Loucy (cell line): ENCODE measurements at regions not wholly inside any gene's neighbourhood (a gene's known extent, or its start where the extent isn't known, plus 50 kb on each side); places are given as distances from the start of the nearest gene placed in this dataset.

Experiments
- H2AFZ ChIP-seq: fragments of 200-600 bp; sonication (generic); 2 replicates; pipeline ENCODE4 v1.6.0; 2016; ENCODE audit warnings: antibody characterized with exemption, mild to moderate bottlenecking, low read length, moderate library complexity
- H3F3A ChIP-seq: fragments of 200-600 bp; 2 replicates; pipeline ENCODE4 v1.6.0; 2016; ENCODE audit warnings: antibody characterized with exemption, low read depth, mild to moderate bottlenecking
- H3K27me3 ChIP-seq: fragments of 200-600 bp; sonication (generic); 2 replicates; pipeline ENCODE4 v1.6.1; 2014; ENCODE audit warnings: low read length, mild to moderate bottlenecking; ENCODE audit not compliant: insufficient read depth, poor library complexity, severe bottlenecking
- H3K36me3 ChIP-seq: fragments of 200-600 bp; sonication (generic); 2 replicates; pipeline ENCODE4 v1.6.1; 2016; ENCODE audit warnings: low read length; ENCODE audit not compliant: insufficient read depth
- H3K4me1 ChIP-seq: fragments of 200-600 bp; sonication (generic); 2 replicates; pipeline ENCODE4 v1.5.1; 2014; ENCODE audit warnings: low read length, mild to moderate bottlenecking; ENCODE audit not compliant: insufficient read depth, poor library complexity, severe bottlenecking
- H3K4me2 ChIP-seq: fragments of 200-600 bp; sonication (generic); 2 replicates; pipeline ENCODE4 v1.6.0; 2014; ENCODE audit warnings: antibody characterized with exemption, low read length, low read depth, mild to moderate bottlenecking; ENCODE audit not compliant: poor library complexity, severe bottlenecking
- H3K4me3 ChIP-seq: fragments of 200-600 bp; sonication (generic); 2 replicates; pipeline ENCODE4 v1.5.1; 2014; ENCODE audit warnings: low read length, mild to moderate bottlenecking, mixed read lengths; ENCODE audit not compliant: poor library complexity, severe bottlenecking
- H3K79me2 ChIP-seq: fragments of 200-600 bp; sonication (generic); 2 replicates; pipeline ENCODE4 v1.6.1; 2014; ENCODE audit warnings: low read length; ENCODE audit not compliant: insufficient read depth
- H3K9ac ChIP-seq: fragments of 200-600 bp; sonication (generic); 2 replicates; pipeline ENCODE4 v1.6.0; 2014; ENCODE audit warnings: mild to moderate bottlenecking, low read depth, low read length, moderate library complexity; ENCODE audit not compliant: poor library complexity, severe bottlenecking
- H3K9me2 ChIP-seq: fragments of 200-600 bp; sonication (generic); replicated peaks from 2 replicates; pipeline ENCODE4 v1.6.1; 2016; ENCODE audit warnings: low read depth, low read length, mixed read lengths
- H3K9me3 ChIP-seq: fragments of 200-600 bp; sonication (generic); 2 replicates; pipeline ENCODE4 v1.6.1; 2014; ENCODE audit warnings: mild to moderate bottlenecking, antibody characterized with exemption, low read length, low read depth; ENCODE audit not compliant: insufficient read depth
- H4K20me1 ChIP-seq: fragments of 200-600 bp; sonication (generic); 2 replicates; pipeline ENCODE4 v1.6.0; 2014; ENCODE audit warnings: antibody characterized with exemption, low read length, mild to moderate bottlenecking; ENCODE audit not compliant: insufficient read depth, poor library complexity, severe bottlenecking
- EZH2phosphoT487 ChIP-seq: fragments of 200-600 bp; IDR thresholded peaks from 2 replicates; pipeline ENCODE4 v1.6.1; 2018; ENCODE audit warnings: antibody characterized with exemption, mild to moderate bottlenecking, moderate library complexity, borderline replicate concordance
- TF ChIP-seq, protein P1 (sequence below): fragments of 200-600 bp; sonication (generic); conservative IDR thresholded peaks from 2 replicates; pipeline ENCODE4 v1.5.1; 2014; ENCODE audit warnings: mild to moderate bottlenecking, antibody characterized with exemption, low read length

DNA sequence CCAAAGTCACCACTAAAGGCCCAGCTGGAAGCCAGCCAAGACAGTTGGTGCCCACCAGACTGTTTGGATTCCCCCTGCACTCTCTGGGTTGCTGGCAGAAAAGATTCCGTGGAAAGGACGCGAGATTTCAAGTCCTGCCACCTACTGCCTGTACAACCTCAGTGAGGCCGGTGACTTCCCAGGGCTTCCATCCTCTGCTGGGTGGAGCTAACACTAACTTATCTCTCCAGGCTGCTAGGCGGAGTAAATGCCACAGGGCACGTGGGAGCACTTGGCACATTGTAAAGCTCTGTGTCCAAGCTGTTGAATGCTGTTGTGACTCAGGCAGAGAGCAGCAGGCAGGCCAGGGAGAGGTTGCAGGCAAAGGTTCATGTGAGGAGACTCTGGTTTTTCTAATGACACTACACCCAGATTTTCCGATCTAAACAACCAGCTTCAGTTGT lies 50.9 kb upstream of the CDON start:
- no peaks in the 10 kb centered on the region for H3K9me2 ChIP-seq
- no peaks in the 10 kb centered on the region for H4K20me1 ChIP-seq
- no peaks in the 10 kb centered on the region for H3F3A ChIP-seq
- no peak for TF ChIP-seq EZH2phosphoT487
- TF ChIP-seq, protein P1, sequence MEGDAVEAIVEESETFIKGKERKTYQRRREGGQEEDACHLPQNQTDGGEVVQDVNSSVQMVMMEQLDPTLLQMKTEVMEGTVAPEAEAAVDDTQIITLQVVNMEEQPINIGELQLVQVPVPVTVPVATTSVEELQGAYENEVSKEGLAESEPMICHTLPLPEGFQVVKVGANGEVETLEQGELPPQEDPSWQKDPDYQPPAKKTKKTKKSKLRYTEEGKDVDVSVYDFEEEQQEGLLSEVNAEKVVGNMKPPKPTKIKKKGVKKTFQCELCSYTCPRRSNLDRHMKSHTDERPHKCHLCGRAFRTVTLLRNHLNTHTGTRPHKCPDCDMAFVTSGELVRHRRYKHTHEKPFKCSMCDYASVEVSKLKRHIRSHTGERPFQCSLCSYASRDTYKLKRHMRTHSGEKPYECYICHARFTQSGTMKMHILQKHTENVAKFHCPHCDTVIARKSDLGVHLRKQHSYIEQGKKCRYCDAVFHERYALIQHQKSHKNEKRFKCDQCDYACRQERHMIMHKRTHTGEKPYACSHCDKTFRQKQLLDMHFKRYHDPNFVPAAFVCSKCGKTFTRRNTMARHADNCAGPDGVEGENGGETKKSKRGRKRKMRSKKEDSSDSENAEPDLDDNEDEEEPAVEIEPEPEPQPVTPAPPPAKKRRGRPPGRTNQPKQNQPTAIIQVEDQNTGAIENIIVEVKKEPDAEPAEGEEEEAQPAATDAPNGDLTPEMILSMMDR = no peak
- H3K36me3 ChIP-seq = no peaks in the 10 kb centered on the region
- no peaks in the 10 kb centered on the region for H3K79me2 ChIP-seq
- no peak overlapping the region for H3K4me2 ChIP-seq
- no peak overlapping the region for H3K9ac ChIP-seq
- H3K27me3 ChIP-seq = no peaks in the 10 kb centered on the region
- H3K4me1 ChIP-seq = peaks cover 7% of the 10 kb centered on the region
- no peak overlapping the region for H2AFZ ChIP-seq
- H3K9me3 ChIP-seq = no peaks in the 10 kb centered on the region
- no peak overlapping the region for H3K4me3 ChIP-seq

DNA sequence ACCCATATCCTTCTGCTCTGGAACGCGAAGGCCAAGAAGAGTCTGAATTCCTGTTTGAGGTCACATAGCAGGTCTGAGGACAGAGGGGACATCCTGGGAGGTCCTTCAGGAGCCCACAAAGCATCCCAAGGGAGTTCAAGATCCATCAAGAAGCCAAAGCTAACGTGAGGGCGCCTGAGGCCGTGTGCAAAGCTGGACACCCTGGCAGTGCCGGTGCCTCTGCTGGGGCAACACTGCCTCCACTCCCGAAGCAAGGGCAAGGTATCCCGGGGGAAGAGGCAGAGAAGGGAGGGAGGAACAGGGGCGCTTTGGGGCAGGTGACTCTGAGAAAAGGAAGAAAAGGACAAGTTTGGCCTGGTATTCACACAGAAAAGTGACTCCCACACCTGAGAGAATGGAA lies 50.3 kb upstream of the CDON start:
- Histone ChIP-seq H3K9me2 (no peaks in the 10 kb centered on the region), H3K4me1 (peaks cover 7% of the 10 kb centered on the region), H3K27me3 (no peaks in the 10 kb centered on the region), H3K4me2 (no peak overlapping the region), H3K79me2 (no peaks in the 10 kb centered on the region), H4K20me1 (no peaks in the 10 kb centered on the region), H3F3A (no peaks in the 10 kb centered on the region), H3K36me3 (no peaks in the 10 kb centered on the region), H3K9me3 (no peaks in the 10 kb centered on the region), H3K4me3 (no peak overlapping the region), H3K9ac (no peak overlapping the region), H2AFZ (no peak overlapping the region)
- TF ChIP-seq EZH2phosphoT487 = no peak
- TF ChIP-seq, protein P1 = no peak

DNA sequence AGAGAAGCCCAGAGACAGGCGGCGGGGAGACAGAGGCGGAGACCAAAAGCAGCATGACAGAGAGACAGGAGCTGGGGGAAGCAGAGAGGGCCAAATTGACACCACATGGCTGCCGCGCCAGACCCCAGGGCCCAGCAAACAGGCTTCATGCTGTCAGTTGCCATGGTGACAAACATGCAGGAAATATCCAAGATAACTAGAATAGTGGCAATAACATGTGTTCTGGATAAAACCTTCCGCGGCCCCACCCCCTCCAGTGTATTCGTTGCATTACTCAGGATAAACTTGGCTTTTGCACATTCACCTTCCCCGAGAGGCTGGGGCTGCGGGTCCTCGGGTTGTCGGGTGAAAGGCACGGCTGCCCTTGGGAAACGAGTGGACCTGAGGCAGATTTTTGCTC lies 49.9 kb upstream of the CDON start:
- no peaks in the 10 kb centered on the region for H3K9me2 ChIP-seq
- peaks cover 7% of the 10 kb centered on the region for H3K4me1 ChIP-seq
- no peak overlapping the region for H3K4me3 ChIP-seq
- H3K9ac ChIP-seq = no peak overlapping the region
- H2AFZ ChIP-seq = no peak overlapping the region
- no peak overlapping the region for H3K4me2 ChIP-seq
- no peaks in the 10 kb centered on the region for H3K9me3 ChIP-seq
- no peaks in the 10 kb centered on the region for H3K27me3 ChIP-seq
- TF ChIP-seq EZH2phosphoT487 = no peak
- TF ChIP-seq, protein P1 = no peak
- H3K36me3 ChIP-seq = no peaks in the 10 kb centered on the region
- no peaks in the 10 kb centered on the region for H4K20me1 ChIP-seq
- no peaks in the 10 kb centered on the region for H3F3A ChIP-seq
- no peaks in the 10 kb centered on the region for H3K79me2 ChIP-seq
